HG03175 (cell line): ENCODE measurements at regions not wholly inside any gene's neighbourhood (a gene's known extent, or its start where the extent isn't known, plus 50 kb on each side); places are given as distances from the start of the nearest gene placed in this dataset.
A peak's percentile ranks its signal among the peaks of the same experiment; 100 is the strongest.
"Not testable (repeated sequence)": the region's sequence is repeated elsewhere in the genome, so short reads cannot be mapped to it uniquely, and the experiment has no call there.

Experiments
- ATAC-seq: cut with Tn5 transposase; IDR thresholded peaks from one replicate; pipeline ENCODE4 v1.9.1; 2021; ENCODE audit warnings: mild to moderate bottlenecking, moderate library complexity; ENCODE audit not compliant: unreplicated experiment

GRCh38 chr15:30755036-30755687 lies 129.2 kb downstream of the ARHGAP11B start:
- ATAC-seq, result peak; percentile 68

DNA sequence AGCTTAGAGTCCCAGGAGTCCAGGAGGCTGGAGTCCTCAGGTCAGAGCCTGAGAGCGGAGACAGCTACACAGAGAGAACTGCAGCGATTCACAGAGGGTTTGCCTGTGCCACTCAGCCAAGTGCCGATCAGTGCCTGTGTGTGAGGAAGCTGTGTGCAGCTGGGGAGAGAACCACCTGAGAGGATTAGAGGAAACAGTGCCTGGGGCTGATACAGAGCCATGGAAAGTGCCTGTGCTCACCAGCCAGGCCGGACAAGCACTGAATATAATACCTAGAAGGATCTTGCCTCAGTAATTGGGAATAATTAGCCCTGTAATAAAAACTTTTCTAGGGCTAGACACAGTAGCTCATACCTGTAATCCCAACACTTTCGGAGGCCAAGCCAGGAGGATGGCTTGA lies 134.7 kb downstream of the ARHGAP11B start:
- not testable (repeated sequence) for ATAC-seq

GRCh38 chr15:30761365-30761764 lies 135.4 kb downstream of the ARHGAP11B start:
- ATAC-seq, result not testable (repeated sequence)

DNA sequence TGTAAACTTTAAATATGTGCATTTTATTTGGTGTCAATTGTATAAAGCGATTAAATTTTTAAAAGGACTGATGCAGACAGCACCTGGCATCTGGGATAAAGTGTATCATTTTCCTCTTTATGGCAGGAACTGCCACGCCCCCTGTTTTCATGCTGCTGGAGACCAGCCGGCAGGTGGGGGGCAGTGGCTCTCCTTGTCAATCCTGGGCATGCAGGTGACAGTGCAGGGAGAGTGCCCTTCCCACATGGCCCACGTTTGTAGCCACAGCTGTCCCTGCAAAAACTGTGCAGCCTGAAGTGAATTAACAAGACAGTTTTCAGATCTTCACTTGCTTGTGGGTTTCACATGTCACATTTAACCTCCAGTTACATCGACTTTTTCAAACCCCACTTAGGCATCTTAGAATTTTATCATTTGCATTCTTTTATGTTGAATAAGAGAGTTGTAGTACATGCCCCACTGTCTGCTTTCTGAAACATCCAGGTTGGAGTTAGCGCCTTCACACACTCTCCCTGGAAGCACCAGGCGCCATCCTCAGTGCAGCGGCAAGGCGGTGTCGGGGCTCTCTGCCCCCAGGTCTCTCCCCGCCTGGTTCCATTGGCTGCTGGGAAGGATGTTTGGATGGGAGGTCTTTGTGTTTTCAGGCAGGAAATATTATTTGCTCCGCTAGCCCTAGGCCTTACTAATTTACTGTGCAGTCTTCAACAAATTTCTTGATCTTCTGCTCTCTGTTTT lies 134.2 kb upstream of the FAN1 start:
- not testable (repeated sequence) for ATAC-seq

DNA sequence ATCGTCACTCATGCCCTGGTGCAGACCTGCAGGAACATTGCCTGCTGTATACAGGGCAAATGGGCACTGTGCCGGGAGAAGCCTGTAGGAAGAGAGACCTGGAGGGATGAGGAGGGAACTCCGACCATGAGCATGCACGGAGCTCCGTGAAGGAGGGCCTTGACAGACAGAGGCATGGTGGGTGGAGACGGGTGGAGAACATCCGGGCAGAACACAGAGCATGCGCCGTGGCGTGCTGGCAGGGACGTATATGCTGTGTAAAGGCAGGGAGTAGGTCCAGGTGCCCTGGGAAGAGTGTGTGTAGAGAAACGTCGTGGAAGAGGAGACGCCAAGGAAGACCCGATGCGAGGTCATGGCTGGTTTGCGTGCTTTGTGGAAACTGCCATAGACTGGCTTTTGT lies 133.0 kb upstream of the FAN1 start:
- ATAC-seq, result no peak

GRCh38 chr15:30783019-30783418 lies 120.7 kb upstream of the FAN1 start:
- no peak for ATAC-seq

GRCh38 chr15:30788595-30788994 lies 115.1 kb upstream of the FAN1 start:
- ATAC-seq, result no peak

DNA sequence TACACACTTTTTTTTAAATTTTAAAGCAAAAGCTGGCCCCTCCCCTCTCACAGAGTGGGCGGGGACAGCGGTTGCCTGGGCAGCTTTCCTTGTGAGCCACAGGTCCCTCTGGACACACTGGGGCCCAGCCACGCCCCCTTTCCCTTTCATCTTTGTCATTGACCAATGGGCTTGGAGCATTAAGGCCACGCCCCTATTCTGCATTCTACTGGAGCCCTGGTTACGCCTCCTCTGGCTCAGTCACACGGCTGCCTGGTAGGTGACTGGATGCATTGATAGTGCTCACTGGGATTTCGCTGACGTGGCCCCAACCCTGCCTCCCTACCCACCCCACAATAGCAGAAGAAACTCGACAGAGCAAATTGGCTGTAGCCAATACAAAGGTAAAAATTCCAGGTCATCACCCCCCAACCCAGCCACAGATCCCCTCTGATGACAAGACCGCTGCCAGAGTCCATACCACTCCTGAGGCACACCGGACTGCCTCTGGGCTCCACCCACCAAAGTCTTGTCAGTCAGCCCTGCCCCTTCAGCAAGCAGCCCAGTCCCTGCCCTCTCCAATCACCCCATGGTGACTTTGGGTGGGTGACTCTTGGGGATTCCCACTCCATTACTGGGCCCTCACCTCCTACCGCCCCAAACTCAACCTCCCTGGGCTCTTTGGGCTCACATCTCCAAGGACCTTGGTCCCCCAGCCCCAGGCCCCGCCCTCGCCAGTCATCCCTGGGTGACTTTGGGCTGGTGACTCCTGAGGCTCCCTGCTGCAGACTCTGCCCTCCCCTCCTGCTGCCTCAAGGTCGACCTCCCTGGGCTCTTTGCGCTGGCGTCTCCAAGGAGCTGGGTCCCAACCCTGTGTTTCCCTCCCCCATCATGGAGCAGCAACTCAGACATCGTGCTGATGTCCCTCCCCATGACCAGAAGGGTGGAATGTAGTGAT lies 112.2 kb upstream of the FAN1 start:
- no peak for ATAC-seq

DNA sequence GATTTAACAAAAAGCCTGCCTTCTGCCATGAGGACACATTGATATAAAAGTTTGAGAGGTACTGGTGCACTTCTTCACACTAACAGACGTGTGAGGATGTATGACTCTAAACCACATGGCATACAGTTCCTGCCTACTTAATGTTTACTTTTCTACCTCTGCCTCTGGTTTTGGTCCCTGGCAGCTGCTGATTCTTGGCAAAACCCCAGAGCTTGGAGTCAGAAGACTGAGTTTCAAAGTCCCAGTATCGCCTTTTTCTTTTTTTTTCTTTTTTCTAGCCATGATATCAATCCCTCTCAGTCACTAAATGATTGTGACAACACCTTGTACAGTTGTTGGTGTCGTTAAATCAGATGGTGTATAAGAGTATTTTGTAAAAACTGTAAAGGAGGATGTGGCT lies 110.9 kb upstream of the FAN1 start:
- not testable (repeated sequence) for ATAC-seq

DNA sequence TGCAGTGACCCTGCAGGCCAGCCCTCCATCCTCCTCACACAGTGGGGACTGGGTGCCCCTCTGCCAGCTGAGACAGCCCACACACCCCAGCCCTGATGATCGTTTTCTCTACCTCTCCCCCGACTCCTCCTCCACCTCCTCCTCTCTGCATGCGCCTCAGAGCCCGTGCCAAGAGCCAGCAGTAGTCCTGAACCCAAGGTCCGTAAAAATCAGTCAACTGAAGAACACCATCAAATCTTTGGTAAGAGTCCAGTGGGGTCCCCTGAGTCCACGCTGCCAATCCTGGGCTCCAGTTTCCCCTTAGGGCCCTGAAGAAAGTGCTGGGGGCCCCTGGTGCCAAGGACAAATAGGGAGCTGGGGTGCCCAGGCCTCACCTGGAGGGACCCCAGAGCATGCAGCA lies 109.3 kb upstream of the FAN1 start:
- no peak for ATAC-seq

DNA sequence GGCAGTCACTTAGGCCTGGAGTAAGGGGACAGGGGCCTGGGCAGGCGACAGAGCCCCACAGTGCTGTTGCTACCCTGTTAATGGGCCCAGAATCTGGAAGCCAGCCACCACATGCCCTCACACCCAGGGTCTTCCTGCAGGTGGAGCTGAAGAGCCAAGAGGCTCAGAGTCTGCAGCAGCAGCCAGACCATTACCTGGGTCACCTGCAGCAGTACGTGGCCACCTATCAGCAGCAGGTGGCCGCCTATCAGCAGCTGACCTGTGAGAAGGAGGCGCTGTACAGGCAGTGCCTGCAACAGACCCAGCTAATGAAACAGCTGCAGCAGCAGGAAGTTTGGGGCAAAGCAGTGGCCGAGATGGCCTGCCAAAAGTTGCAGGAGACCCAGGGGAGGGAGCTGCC lies 104.2 kb upstream of the FAN1 start:
- not testable (repeated sequence) for ATAC-seq

DNA sequence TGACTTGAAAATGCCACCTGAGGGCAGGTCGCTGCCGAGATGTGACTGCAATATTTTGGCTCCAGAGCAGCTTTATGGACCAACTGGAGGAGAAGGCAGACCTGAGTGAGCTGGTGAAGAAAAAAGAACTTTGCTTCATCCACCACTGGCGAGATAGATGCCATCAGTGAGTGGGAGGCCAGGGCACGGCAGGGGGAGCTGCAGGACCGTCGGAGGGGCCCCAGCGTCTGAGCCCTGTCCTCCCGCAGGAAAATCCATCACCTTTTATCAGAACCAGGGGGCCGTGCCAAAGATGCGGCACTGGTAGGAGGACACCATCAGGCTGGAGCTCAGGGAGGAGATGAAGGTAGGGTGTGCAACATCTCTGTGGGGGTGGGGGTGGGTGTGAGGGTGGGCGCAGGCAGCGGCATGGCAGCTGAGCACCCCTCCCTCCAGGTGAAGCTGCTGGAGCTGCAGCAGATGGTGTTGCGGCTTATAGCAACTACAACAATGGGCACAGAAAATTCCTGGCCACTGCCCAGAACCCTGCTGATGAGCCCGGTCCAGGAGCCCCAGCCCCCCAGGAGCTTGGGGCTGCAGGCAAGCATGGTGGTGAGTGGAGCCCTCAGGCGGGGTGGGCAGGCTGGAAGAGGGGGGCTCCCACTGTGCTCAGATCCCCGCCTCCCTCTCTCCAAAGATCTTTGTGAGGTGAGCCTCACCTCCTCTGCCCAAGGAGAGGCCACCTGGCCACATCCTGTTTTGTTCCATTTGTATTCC lies 102.4 kb upstream of the FAN1 start:
- ATAC-seq, result not testable (repeated sequence)

- not testable (repeated sequence) for ATAC-seq
Measured at GRCh38 chr15:30802001-30802400, 101.7 kb upstream of the FAN1 start.

DNA sequence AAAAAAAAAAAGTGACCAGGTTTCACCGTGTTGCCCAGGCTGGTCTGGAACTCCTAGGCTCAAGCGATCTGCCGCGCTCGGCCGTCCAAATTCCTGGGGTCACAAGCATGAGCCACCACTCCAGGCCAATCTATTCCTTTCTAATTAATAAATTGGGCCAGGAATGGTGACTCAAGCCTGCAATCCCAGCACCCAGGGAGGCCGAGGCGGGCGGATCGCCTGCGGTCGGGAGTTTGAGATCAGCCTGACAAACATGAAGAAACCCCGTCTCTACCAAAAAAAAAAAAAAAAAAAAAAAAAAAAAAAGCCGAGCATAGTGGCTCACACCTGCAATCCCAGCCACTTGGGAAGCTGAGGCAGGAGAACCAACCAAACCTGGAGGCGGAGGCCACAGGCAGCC lies 100.0 kb upstream of the FAN1 start:
- not testable (repeated sequence) for ATAC-seq

DNA sequence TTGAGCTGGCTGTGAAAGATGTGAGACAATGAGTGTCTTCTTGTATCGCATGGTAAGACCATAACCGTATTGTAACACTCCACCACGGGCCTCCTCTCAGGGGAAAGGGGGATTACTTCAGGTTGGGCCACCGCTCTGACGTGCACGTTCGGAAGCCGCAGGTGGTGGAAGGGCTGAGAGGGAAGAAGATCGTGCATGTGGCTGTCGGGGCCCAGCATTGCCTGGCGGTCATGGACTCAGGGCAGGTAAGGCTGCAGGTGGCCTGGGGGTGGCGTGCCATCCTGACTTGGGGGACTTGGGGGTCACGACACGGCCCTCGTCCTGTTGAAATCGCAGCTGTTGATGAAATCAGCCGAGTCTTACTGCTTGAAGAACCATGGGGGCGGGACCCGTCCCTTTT lies 87.3 kb upstream of the FAN1 start:
- no peak for ATAC-seq

DNA sequence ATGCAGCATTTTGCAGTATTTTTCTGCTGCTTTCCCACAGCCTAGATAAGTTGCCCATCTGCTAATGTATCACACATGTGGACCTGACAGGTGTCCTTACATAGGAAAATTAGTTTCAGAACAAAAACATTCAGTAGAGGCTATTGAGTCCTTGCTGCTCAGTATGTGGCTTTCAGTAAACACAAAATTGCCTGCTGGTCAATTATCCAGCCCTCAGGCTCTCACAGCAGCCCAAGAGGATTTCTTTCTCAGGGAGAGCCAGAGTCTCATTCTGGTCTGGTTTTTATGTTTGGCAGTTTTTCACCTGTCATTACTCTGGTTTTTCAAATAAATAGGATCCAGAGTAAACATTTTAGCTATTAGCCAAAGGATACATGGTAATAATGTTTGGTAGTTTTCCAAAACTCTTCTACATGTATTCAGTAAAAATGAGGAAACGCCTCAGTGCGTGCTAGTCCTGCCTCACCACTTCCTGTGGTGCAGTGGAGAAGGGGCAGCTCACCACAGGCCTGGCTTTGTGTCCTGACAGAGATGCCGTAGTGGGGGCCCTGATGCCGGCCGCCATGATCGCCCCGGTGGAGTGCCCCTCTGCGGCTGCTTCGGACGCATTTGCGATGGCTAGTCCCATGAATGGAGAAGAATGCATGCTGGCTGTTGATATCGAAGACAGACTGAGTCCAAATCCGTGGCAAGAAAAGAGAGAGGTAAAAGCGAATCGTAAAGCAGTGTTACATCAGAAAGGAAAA lies 80.5 kb upstream of the FAN1 start:
- ATAC-seq, result not testable (repeated sequence)

DNA sequence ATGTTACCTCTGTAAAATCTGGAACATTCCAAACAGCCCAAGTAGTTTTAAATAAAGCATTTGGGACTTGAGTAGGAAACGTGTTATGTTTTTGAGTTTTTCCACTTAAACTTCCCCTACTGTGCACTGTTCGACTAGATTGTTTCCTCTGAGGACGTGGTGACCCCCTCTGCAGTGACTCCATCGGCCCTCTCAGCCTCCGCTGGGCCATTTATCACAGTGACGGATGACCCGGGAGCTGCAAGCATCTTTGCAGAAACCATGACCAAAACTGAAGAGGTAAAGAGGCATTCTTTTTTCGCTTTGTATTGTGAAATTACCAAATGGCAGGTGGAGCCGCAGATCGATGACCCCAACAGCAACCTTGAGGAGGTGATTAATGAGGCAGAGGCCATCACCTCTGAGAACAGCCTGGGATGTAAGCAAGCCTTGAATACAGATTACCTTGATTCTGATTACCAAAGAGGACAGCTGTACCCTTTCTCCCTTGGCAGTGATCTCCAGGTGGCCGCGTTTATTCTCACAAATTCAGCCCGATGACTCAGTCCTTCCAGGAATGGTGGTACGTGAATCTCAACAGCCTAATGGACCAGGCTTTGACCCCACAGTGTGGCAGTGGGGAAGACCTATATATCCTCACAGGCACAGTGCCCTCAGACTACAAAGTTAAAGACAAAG lies 79.1 kb upstream of the FAN1 start:
- no peak for ATAC-seq

GRCh38 chr15:30827625-30828303 lies 76.0 kb upstream of the FAN1 start:
- no peak for ATAC-seq

- ATAC-seq, result not testable (repeated sequence)
Measured at GRCh38 chr15:30828304-30828639, 75.4 kb upstream of the FAN1 start.
